Urinary bladder (tissue), 3 donors: ENCODE measurements at regions not wholly inside any gene's neighbourhood (a gene's known extent, or its start where the extent isn't known, plus 50 kb on each side); places are given as distances from the start of the nearest gene placed in this dataset.

Experiments
- DNase-seq: peaks from one replicate; pipeline ENCODE4 v3.0.0-alpha.2; 2015; ENCODE audit errors: extremely low spot score
- H3K27ac ChIP-seq: one replicate; pipeline ENCODE4 v1.5.1; 2013; ENCODE audit warnings: low read depth, mild to moderate bottlenecking, moderate library complexity
- H3K36me3 ChIP-seq: one replicate; pipeline ENCODE4 v1.6.1; 2013; ENCODE audit warnings: mild to moderate bottlenecking, moderate library complexity; ENCODE audit not compliant: insufficient read depth
- H3K4me1 ChIP-seq: one replicate; pipeline ENCODE4 v1.6.1; 2013; ENCODE audit warnings: mild to moderate bottlenecking, moderate library complexity; ENCODE audit not compliant: insufficient read depth
- H3K4me3 ChIP-seq: one replicate; pipeline ENCODE4 v1.5.1; 2013; ENCODE audit warnings: low read depth, low read length
- WGBS: extraction: QIAGEN DNeasy Blood & Tissue Kit; methylation state at CpG from one replicate; pipeline ENCODE4 v1.1.7; 2013; 5-methylcytosine and 5-hydroxymethylcytosine counted together
- donor health status: healthy with polysubstance abuse.
- donor health status: healthy.

GRCh38 chr1:200334661-200335256 is 75.1 kb downstream of the ZNF281 start:
- H3K4me1 ChIP-seq: no peaks in the 10 kb centered on the region
- H3K4me3 ChIP-seq: no peak overlapping the region
- no peak overlapping the region for H3K27ac ChIP-seq
- 90% methylated on average over 2 of the region's 2 CpGs for WGBS
- no peak for DNase-seq
- H3K36me3 ChIP-seq: no peaks in the 10 kb centered on the region

DNA sequence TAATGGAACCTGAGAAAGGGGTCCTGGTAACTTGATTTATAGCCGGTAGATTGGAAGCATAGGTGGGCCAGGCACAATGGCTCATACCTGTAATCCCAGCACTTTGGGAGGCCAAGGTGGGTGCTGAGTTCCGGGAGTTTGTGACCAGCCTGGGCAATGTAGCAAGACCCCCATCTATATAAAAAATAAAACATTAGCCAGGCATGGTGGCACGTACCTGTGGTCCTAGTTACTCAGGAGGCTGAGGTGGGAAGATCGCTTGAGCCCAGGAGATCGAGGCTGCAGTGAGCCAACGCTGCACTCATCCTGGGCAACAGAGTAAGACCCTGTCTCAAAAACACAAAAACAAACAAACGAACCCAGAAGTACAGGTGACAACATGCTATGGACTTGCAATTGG is 76.5 kb downstream of the ZNF281 start:
- Histone ChIP-seq H3K4me1 (no peaks in the 10 kb centered on the region), H3K4me3 (no peak overlapping the region), H3K36me3 (no peaks in the 10 kb centered on the region), H3K27ac (no peak overlapping the region)
- 94% methylated on average over 7 of the region's 7 CpGs for WGBS
- DNase-seq: no peak

DNA sequence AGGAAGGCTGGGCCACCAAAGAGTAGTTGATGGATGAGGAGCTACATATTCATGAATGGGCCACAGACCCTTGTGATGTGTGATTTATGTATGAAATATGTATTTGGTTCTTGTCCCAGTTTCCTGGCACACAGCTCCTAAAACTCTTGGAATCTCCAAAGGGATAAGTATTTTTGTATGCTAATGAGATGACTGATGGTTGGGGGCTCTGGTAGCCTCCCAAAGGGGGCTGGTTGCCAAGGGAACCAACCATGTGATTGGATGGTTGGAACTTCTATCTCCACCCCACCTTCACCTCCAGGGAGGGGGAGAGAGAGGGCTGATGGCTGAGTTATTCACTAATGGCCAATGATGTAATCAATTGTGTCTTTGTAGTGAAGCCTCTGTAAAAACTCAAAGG is 77.1 kb downstream of the ZNF281 start:
- no peak overlapping the region for H3K27ac ChIP-seq
- DNase-seq: no peak
- H3K4me3 ChIP-seq: no peak overlapping the region
- H3K4me1 ChIP-seq: no peaks in the 10 kb centered on the region
- no peaks in the 10 kb centered on the region for H3K36me3 ChIP-seq

- no peak overlapping the region for H3K27ac ChIP-seq
- no peaks in the 10 kb centered on the region for H3K4me1 ChIP-seq
- no peak overlapping the region for H3K4me3 ChIP-seq
- H3K36me3 ChIP-seq: no peaks in the 10 kb centered on the region
- WGBS: 74% methylated on average over 15 of the region's 15 CpGs
- DNase-seq: no peak
Measured at GRCh38 chr1:200330741-200331428, 79.0 kb downstream of the ZNF281 start.

DNA sequence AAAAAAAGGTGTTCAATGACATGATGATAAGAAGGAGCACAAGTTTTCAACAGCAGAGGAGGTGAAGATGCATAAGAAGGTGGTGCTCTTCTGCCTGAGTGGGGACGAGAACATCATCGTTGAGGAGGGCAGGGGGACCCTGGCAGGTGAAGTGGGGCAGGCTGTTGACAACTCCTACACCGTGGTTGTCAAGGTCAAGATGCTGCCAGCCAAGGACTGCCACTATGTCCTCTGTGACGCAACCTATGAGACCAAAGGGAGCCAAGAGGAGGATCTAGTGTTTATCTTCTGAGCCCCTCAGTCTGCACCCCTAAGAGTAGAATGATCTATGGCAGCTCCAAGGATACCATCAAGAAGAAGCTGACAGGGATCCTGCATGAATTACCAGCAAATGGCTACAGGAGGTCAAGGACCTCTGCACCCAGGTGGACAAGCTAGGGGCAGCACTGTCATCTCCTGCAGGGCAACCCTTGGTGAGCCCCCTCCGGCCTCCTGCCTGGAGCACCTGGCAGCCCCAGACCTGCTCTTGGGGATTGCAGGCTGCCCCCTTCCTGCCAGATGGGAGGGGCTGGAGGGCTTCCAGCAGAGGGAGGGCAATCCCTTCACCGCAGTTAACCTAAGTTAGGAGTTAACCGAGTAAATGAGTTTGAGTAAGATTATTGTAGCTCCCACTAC is 80.5 kb downstream of the ZNF281 start:
- no peak for DNase-seq
- H3K4me3 ChIP-seq: no peak overlapping the region
- no peaks in the 10 kb centered on the region for H3K4me1 ChIP-seq
- H3K36me3 ChIP-seq: no peaks in the 10 kb centered on the region
- H3K27ac ChIP-seq: no peak overlapping the region
- 87% methylated on average over 7 of the region's 7 CpGs for WGBS

DNA sequence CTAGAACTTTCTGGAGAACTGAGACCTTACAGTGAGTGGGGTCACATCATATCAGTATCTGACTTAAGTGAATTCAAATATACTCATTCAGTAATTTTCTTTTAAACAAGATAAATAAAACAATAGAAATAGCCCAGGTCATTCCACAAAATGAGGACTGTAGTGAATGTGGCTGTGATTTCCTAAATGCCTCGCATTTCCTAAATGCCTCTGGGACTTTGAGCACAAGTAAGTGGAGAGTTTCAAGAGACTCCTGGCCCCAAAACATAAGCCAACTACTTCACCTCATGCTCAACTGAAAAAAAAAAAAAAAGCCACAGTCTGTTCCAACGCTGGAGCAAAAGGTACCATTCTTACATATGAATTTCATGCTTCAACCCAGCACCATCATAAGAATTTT is 81.5 kb downstream of the ZNF281 start:
- no peaks in the 10 kb centered on the region for H3K4me1 ChIP-seq
- WGBS: 79% methylated on average over 2 of the region's 2 CpGs
- H3K27ac ChIP-seq: no peak overlapping the region
- H3K36me3 ChIP-seq: no peaks in the 10 kb centered on the region
- no peak overlapping the region for H3K4me3 ChIP-seq
- DNase-seq: no peak

- H3K36me3 ChIP-seq: no peaks in the 10 kb centered on the region
- H3K4me3 ChIP-seq: no peak overlapping the region
- H3K27ac ChIP-seq: no peak overlapping the region
- WGBS: 71% methylated on average over 2 of the region's 2 CpGs
- H3K4me1 ChIP-seq: no peaks in the 10 kb centered on the region
- no peak for DNase-seq
Measured at GRCh38 chr1:200323856-200324400, 85.9 kb downstream of the ZNF281 start.

DNA sequence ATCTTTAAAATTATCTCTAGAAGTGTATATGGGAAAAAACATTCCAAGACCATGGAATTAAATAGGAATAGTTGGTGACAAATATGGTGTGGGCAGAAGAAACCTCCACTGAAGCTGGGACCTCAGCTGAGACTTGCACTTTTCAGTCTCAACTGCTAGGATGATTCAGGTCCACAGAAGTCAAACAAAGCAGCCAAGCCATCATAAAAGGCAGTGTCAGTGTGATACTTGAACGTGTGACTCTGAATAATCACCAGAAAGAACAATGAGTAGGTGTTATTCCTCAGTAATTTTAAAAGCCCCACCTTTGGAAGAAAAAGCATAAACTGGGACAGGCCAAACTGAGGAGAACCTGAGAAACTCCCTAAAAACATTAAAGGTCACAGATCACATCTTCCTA is 90.7 kb downstream of the ZNF281 start:
- WGBS: 69% methylated on average over 1 of the region's 1 CpG
- H3K4me3 ChIP-seq: no peak overlapping the region
- no peak overlapping the region for H3K27ac ChIP-seq
- no peaks in the 10 kb centered on the region for H3K4me1 ChIP-seq
- no peak for DNase-seq
- H3K36me3 ChIP-seq: no peaks in the 10 kb centered on the region

- Histone ChIP-seq H3K4me1 (no peaks in the 10 kb centered on the region), H3K36me3 (no peaks in the 10 kb centered on the region), H3K27ac (no peak overlapping the region), H3K4me3 (no peak overlapping the region)
- WGBS: 83% methylated on average over 2 of the region's 2 CpGs
- DNase-seq: no peak
Measured at GRCh38 chr1:200317236-200317635, 92.6 kb downstream of the ZNF281 start.

GRCh38 chr1:200316148-200316803 is 93.6 kb downstream of the ZNF281 start:
- Histone ChIP-seq H3K4me1 (no peaks in the 10 kb centered on the region), H3K27ac (no peak overlapping the region), H3K36me3 (no peaks in the 10 kb centered on the region), H3K4me3 (no peak overlapping the region)
- 41% methylated on average over 7 of the region's 7 CpGs for WGBS
- DNase-seq: no peak

GRCh38 chr1:200314085-200314750 is 95.6 kb downstream of the ZNF281 start:
- no peaks in the 10 kb centered on the region for H3K4me1 ChIP-seq
- no peak overlapping the region for H3K27ac ChIP-seq
- no peaks in the 10 kb centered on the region for H3K36me3 ChIP-seq
- 66% methylated on average over 5 of the region's 5 CpGs for WGBS
- no peak for DNase-seq
- no peak overlapping the region for H3K4me3 ChIP-seq

DNA sequence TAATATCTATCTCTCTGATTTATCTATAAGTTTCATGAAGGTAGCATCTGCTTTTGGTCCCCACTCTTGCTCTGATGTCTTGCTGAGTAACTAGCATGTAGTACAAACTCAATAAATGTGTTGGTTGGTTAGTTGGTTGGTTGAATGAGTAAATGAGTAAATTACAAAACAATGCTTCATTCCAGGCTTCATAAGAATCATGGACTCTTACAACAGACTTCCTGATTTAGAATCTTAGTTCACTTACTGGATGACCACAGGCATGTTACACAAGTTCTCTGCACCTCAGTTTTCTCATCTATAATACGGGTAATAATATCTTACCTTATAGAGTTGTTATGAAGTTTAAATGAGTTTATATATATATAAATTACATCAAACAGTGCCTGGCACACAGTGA is 98.6 kb downstream of the ZNF281 start:
- H3K4me1 ChIP-seq: no peaks in the 10 kb centered on the region
- H3K4me3 ChIP-seq: no peak overlapping the region
- 98% methylated on average over 1 of the region's 1 CpG for WGBS
- no peak for DNase-seq
- H3K27ac ChIP-seq: no peak overlapping the region
- H3K36me3 ChIP-seq: no peaks in the 10 kb centered on the region

GRCh38 chr1:200310824-200311223 is 99.0 kb downstream of the ZNF281 start:
- WGBS: 89% methylated on average over 2 of the region's 2 CpGs
- Histone ChIP-seq H3K36me3 (no peaks in the 10 kb centered on the region), H3K4me3 (no peak overlapping the region), H3K27ac (no peak overlapping the region), H3K4me1 (no peaks in the 10 kb centered on the region)
- DNase-seq: no peak
